Panc1 (cell line): ENCODE measurements at regions not wholly inside any gene's neighbourhood (a gene's known extent, or its start where the extent isn't known, plus 50 kb on each side); places are given as distances from the start of the nearest gene placed in this dataset.

Experiments used
- ATAC-seq: fragments of 200-7000 bp; cut with Tn5 transposase; 2 replicates; pipeline ENCODE4 v1.9.1; 2020; ENCODE audit warnings: mild to moderate bottlenecking, moderate library complexity
- BruUV-seq: library from RNA; stranded (reverse); fragments of 400-500 nt; replicated peaks from 2 replicates; lab custom pipeline; 2021; lab: Mats Ljungman, UMichigan
- CTCF ChIA-PET: fragments of 300-600 bp; sonication (Branson Sonifier 250); formaldehyde crosslinking; loops from one replicate; lab custom pipeline; 2022; ENCODE audit warnings: antibody characterized with exemption; lab: Charles Lee
- POLR2A ChIA-PET: fragments of 300-600 bp; sonication (Branson Sonifier 250); formaldehyde crosslinking; loops from one replicate; lab custom pipeline; 2022; ENCODE audit warnings: antibody characterized with exemption; lab: Charles Lee
- DNase-seq: peaks from one replicate; pipeline ENCODE4 v3.0.0-alpha.2; 2010; ENCODE audit warnings: low read depth, low spot score
- H3K27ac ChIP-seq: 2 replicates; pipeline ENCODE4 v1.5.1; 2011; ENCODE audit warnings: mild to moderate bottlenecking, low read length, inconsistent platforms
- H3K27me3 ChIP-seq: fragments of 200-500 bp; sonication (Bioruptor generic); 2 replicates; pipeline ENCODE4 v1.6.0; 2014; ENCODE audit warnings: low read length, inconsistent platforms; ENCODE audit not compliant: control insufficient read depth, insufficient read depth
- H3K36me3 ChIP-seq: fragments of 200-500 bp; sonication (Bioruptor generic); 2 replicates; pipeline ENCODE4 v1.5.1; 2014; ENCODE audit warnings: inconsistent platforms, mild to moderate bottlenecking, low read length, moderate library complexity; ENCODE audit not compliant: control insufficient read depth, insufficient read depth
- H3K4me1 ChIP-seq: 2 replicates; pipeline ENCODE4 v1.5.1; 2011; ENCODE audit warnings: inconsistent platforms, mild to moderate bottlenecking, low read length, moderate library complexity; ENCODE audit not compliant: control insufficient read depth, insufficient read depth
- H3K4me3 ChIP-seq, 2 experiments: 2 replicates each; pipeline ENCODE4 v1.5.1; 2011 to 2012; ENCODE audit warnings: low read depth in 2 of 2, low read length in 2 of 2, mild to moderate bottlenecking in 2 of 2, inconsistent platforms in 1 of 2, moderate library complexity in 1 of 2
- H3K9me3 ChIP-seq: fragments of 200-500 bp; sonication (Bioruptor generic); 2 replicates; pipeline ENCODE4 v1.5.1; 2014; ENCODE audit warnings: low read depth, mild to moderate bottlenecking, inconsistent platforms, low read length, moderate library complexity; ENCODE audit not compliant: control insufficient read depth, insufficient read depth
- CTCF ChIP-seq: fragments of 450-650 bp; IDR thresholded peaks from 2 replicates; pipeline ENCODE4 v1.5.1; 2017; ENCODE audit warnings: mild to moderate bottlenecking
- POLR2AphosphoS5 ChIP-seq: IDR thresholded peaks from 2 replicates; pipeline ENCODE4 v1.6.1; 2012; ENCODE audit warnings: mild to moderate bottlenecking, low read depth, low read length, moderate library complexity
- SIN3A ChIP-seq: IDR thresholded peaks from 2 replicates; pipeline ENCODE4 v1.6.1; 2012; ENCODE audit warnings: low read depth, mild to moderate bottlenecking, low read length, moderate library complexity, borderline replicate concordance; ENCODE audit not compliant: insufficient read depth
- TCF7L2 ChIP-seq: IDR thresholded peaks from 2 replicates; pipeline ENCODE4 v1.6.1; 2011; ENCODE audit warnings: mild to moderate bottlenecking, low read depth, low read length, inconsistent platforms
- in situ Hi-C: cut with HindIII; loops from 2 replicates; pipeline ENCODE4 v1.10.0; 2016; ENCODE audit warnings: low sequenced_read_pairs, low pct_unique_long_range_greater_than_20kb
- intact Hi-C: fragments of 100-400 bp; cut with micrococcal nuclease; formaldehyde crosslinking; loops from one replicate; pipeline ENCODE4 v1.10.0; 2022; ENCODE audit not compliant: unreplicated experiment
- TF ChIP-seq, protein P1 (sequence below), 2 experiments: IDR thresholded peaks; 2 replicates each; pipeline ENCODE4 v1.6.1; 2011 to 2012; ENCODE audit warnings: low read depth in 2 of 2, control low read depth in 1 of 2, low read length in 1 of 2, mild to moderate bottlenecking in 1 of 2, moderate library complexity in 1 of 2; ENCODE audit not compliant: insufficient read depth in 1 of 2

DNA sequence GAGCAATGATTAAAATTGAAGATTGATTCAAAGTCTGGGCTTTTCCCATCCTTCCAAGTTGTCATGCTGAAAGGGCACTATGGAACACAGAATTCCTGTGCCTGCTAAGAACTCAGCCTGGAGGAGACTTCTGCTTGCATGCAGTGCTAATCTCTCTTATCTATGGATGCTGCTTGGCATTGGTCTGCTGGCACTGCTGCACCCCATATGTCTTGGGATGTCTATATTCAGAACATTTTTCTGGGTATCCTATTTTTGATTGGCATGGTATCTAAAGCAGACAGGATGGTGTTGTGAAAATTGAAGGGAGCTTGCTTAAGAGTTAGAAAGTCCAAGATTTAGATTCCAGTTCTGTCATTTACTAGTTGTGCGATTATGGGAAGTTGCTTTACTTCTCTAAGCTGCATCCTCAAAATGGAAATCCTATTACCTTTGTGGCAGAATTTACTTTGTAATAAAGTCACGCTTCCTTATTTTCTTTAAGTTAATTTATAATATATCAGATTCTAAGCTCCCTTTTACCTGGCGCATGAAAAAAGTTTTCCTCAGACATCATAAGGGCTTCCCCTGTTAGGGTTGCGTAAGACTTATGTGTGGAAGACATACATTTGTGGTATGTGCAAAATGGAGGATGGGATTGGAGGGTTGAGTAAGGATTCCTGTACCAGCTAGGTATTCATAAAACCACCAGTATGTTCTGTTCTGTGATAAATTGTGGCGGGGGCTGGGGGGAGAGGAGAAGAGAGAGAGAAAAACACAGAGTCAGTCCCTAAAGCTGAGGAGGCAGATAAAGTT, 254.0 kb downstream of the DMAC1 start:
- intact Hi-C loops (no loop called here), in situ Hi-C loops (no loop called here)
- no peaks in the 10 kb centered on the region for H3K9me3 ChIP-seq
- TF ChIP-seq CTCF: no peak
- no peak for TF ChIP-seq TCF7L2
- TF ChIP-seq POLR2AphosphoS5: no peak
- TF ChIP-seq SIN3A: no peak
- TF ChIP-seq, protein P1, sequence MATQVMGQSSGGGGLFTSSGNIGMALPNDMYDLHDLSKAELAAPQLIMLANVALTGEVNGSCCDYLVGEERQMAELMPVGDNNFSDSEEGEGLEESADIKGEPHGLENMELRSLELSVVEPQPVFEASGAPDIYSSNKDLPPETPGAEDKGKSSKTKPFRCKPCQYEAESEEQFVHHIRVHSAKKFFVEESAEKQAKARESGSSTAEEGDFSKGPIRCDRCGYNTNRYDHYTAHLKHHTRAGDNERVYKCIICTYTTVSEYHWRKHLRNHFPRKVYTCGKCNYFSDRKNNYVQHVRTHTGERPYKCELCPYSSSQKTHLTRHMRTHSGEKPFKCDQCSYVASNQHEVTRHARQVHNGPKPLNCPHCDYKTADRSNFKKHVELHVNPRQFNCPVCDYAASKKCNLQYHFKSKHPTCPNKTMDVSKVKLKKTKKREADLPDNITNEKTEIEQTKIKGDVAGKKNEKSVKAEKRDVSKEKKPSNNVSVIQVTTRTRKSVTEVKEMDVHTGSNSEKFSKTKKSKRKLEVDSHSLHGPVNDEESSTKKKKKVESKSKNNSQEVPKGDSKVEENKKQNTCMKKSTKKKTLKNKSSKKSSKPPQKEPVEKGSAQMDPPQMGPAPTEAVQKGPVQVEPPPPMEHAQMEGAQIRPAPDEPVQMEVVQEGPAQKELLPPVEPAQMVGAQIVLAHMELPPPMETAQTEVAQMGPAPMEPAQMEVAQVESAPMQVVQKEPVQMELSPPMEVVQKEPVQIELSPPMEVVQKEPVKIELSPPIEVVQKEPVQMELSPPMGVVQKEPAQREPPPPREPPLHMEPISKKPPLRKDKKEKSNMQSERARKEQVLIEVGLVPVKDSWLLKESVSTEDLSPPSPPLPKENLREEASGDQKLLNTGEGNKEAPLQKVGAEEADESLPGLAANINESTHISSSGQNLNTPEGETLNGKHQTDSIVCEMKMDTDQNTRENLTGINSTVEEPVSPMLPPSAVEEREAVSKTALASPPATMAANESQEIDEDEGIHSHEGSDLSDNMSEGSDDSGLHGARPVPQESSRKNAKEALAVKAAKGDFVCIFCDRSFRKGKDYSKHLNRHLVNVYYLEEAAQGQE (IDR thresholded peaks at IDR 0.05; ENCODE audit: insufficient read depth in 1 of 2, low read depth in 2 of 2, low read length in 1 of 2): no peak
- H3K4me3 ChIP-seq: no peak overlapping the region
- no peaks in the 10 kb centered on the region for H3K4me1 ChIP-seq
- no peak for DNase-seq
- ChIA-PET CTCF (interaction anchor here (0.6 kb wide), 1 partner anchor 493 kb away, joined by 3 read pairs; no protein-coding TSS in a partner anchor), POLR2A (no interaction called here)
- no peak overlapping the region for H3K27ac ChIP-seq
- BruUV-seq: no TSS peak
- no peaks in the 10 kb centered on the region for H3K27me3 ChIP-seq
- ATAC-seq: no peak
- no peaks in the 10 kb centered on the region for H3K36me3 ChIP-seq

DNA sequence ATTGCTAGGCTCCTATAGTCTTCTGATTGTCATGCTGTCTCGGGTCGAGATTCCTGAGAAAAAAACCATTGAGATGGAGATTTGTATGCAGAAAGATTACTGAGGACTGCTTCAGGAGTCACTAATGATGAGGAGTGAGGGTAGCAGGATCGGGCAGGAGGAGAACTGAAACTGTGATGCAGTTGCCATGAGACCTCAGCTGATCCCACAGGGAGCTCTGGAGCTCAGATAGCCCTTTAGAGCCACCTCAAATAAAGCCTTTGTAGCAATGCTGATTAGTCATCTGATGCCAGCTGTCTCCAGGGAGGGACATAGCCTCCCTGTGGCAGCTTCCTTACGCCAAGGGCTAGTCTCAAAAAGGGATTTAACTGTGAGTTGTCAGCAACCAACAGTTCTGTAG, 256.9 kb downstream of the DMAC1 start:
- TF ChIP-seq POLR2AphosphoS5 (no peak), CTCF (no peak), TCF7L2 (no peak), SIN3A (no peak)
- TF ChIP-seq, protein P1 (IDR thresholded peaks at IDR 0.05; ENCODE audit: insufficient read depth in 1 of 2, low read depth in 2 of 2, low read length in 1 of 2): no peak
- H3K9me3 ChIP-seq: no peaks in the 10 kb centered on the region
- CTCF ChIA-PET: no interaction called here
- intact Hi-C loops: no loop called here
- POLR2A ChIA-PET: no interaction called here
- no peaks in the 10 kb centered on the region for H3K4me1 ChIP-seq
- no peak overlapping the region for H3K27ac ChIP-seq
- BruUV-seq: no TSS peak
- ATAC-seq (no peak), DNase-seq (no peak)
- H3K36me3 ChIP-seq: no peaks in the 10 kb centered on the region
- in situ Hi-C loops: no loop called here
- no peak overlapping the region for H3K4me3 ChIP-seq
- H3K27me3 ChIP-seq: no peaks in the 10 kb centered on the region
